ENCODE measurements at regions not wholly inside any gene's neighbourhood (a gene's known extent, or its start where the extent isn't known, plus 50 kb on each side); places are given as distances from the start of the nearest gene placed in this dataset.
"Not testable (repeated sequence)": the region's sequence is repeated elsewhere in the genome, so short reads cannot be mapped to it uniquely, and the experiment has no call there.

- DNase-seq, result not testable (repeated sequence)
Measured at GRCh38 chr7:17440025-17440784, 141.8 kb downstream of the AHR start.

GRCh38 chr7:17440831-17441230 lies 142.4 kb downstream of the AHR start:
- no peak for DNase-seq

GRCh38 chr7:17441557-17441956 lies 143.1 kb downstream of the AHR start:
- DNase-seq, result no peak

- DNase-seq, result no peak
Measured at GRCh38 chr7:17444151-17444550, 145.7 kb downstream of the AHR start.

- DNase-seq, result no peak
Measured at GRCh38 chr7:17444673-17445072, 146.2 kb downstream of the AHR start.

- DNase-seq, result no peak
Measured at GRCh38 chr7:17446340-17446739, 147.9 kb downstream of the AHR start.

GRCh38 chr7:17447728-17448478 lies 149.5 kb downstream of the AHR start:
- no peak for DNase-seq

- no peak for DNase-seq
Measured at GRCh38 chr7:17448479-17449423, 150.3 kb downstream of the AHR start.

- no peak for DNase-seq
Measured at GRCh38 chr7:17456541-17456940, 158.1 kb downstream of the AHR start.

GRCh38 chr7:17460001-17460400 lies 161.5 kb downstream of the AHR start:
- no peak for DNase-seq

GRCh38 chr7:17460665-17461064 lies 162.2 kb downstream of the AHR start:
- DNase-seq, result no peak

- DNase-seq, result no peak
Measured at GRCh38 chr7:17462131-17462631, 163.7 kb downstream of the AHR start.

GRCh38 chr7:17463511-17464085 lies 165.1 kb downstream of the AHR start:
- DNase-seq, result no peak

- DNase-seq, result no peak
Measured at GRCh38 chr7:17466216-17466615, 167.8 kb downstream of the AHR start.

GRCh38 chr7:17467386-17467945 lies 169.0 kb downstream of the AHR start:
- no peak for DNase-seq

GRCh38 chr7:17471325-17471724 lies 172.9 kb downstream of the AHR start:
- DNase-seq, result no peak

- no peak for DNase-seq
Measured at GRCh38 chr7:17472518-17472917, 174.1 kb downstream of the AHR start.

- no peak for DNase-seq
Measured at GRCh38 chr7:17472939-17473338, 174.5 kb downstream of the AHR start.

- no peak for DNase-seq
Measured at GRCh38 chr7:17474724-17475344, 176.4 kb downstream of the AHR start.

GRCh38 chr7:17477182-17477581 lies 178.7 kb downstream of the AHR start:
- DNase-seq, result no peak

- no peak for DNase-seq
Measured at GRCh38 chr7:17481118-17481517, 182.7 kb downstream of the AHR start.

GRCh38 chr7:17485368-17485767 lies 186.9 kb downstream of the AHR start:
- DNase-seq, result no peak

All from DMS153 (cell line).